Nephron (organoid): ENCODE measurements at regions not wholly inside any gene's neighbourhood (a gene's known extent, or its start where the extent isn't known, plus 50 kb on each side); places are given as distances from the start of the nearest gene placed in this dataset.
"Not testable (repeated sequence)": the region's sequence is repeated elsewhere in the genome, so short reads cannot be mapped to it uniquely, and the experiment has no call there.

Experiments used
- H3K27ac Mint-ChIP-seq, 3 experiments: 2 replicates each; pipeline ENCODE4 v1.8.0; 2020; ENCODE audit warnings: mixed read lengths in 3 of 3, mild to moderate bottlenecking in 2 of 3, moderate library complexity in 1 of 3
- H3K27me3 Mint-ChIP-seq: 2 replicates; pipeline ENCODE4 v1.8.0; 2021; ENCODE audit warnings: low read depth, mild to moderate bottlenecking, moderate library complexity, mixed read lengths
- H3K36me3 Mint-ChIP-seq: 2 replicates; pipeline ENCODE4 v1.8.0; 2020; ENCODE audit warnings: low read depth, mixed read lengths
- H3K4me1 Mint-ChIP-seq: 2 replicates; pipeline ENCODE4 v1.8.0; 2020; ENCODE audit warnings: mixed read lengths
- H3K4me3 Mint-ChIP-seq, 3 experiments: 2 replicates each; pipeline ENCODE4 v1.8.0; 2020; ENCODE audit warnings: mild to moderate bottlenecking in 3 of 3, mixed read lengths in 3 of 3, moderate library complexity in 2 of 3
- H3K9me3 Mint-ChIP-seq: 2 replicates; pipeline ENCODE4 v1.8.0; 2020; ENCODE audit warnings: mixed read lengths
- TF ChIP-seq, protein P1 (sequence below), 3 experiments: fragments of 200-600 bp; sonication (generic); IDR thresholded peaks; one replicate each; pipeline ENCODE4 v1.5.0; 2021; ENCODE audit warnings: antibody characterized with exemption in 3 of 3; ENCODE audit not compliant: unreplicated experiment in 3 of 3

DNA sequence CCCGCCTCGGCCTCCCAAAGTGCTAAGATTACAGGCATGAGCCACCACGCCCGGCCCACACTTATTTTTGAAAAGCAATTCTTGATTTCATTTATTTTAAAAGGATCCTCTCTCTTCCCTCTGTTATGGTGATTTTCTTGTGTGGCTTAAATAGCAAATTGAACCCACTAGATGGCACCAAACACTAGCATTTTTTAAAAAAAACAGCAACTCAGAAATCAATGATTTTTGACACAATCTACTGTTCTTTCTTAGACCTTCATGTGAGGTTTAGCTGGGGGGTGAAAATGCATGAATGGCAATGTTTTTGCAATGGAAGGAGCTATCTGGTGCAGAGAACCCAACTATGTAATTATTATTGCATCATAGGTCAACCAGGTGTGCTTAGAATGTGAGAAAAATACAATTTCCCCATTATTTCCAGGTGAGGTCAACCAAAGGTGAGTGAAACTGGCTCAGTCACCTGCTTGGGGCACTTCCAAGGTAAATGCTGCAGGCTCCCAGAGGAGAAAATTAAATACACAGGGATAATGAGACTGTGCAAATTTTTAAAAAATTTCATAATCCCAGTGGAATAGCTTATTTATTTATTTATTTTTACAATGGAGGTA, 226.7 kb upstream of the PRKX start:
- H3K9me3 Mint-ChIP-seq, result peaks cover 3% of the 10 kb centered on the region
- H3K27ac Mint-ChIP-seq, result peak overlapping the region in 1 of 3 experiments; percentile 52
- no peak overlapping the region for H3K4me3 Mint-ChIP-seq

GRCh38 chrX:3938587-3938986, 225.1 kb upstream of the PRKX start:
- TF ChIP-seq, protein P1, sequence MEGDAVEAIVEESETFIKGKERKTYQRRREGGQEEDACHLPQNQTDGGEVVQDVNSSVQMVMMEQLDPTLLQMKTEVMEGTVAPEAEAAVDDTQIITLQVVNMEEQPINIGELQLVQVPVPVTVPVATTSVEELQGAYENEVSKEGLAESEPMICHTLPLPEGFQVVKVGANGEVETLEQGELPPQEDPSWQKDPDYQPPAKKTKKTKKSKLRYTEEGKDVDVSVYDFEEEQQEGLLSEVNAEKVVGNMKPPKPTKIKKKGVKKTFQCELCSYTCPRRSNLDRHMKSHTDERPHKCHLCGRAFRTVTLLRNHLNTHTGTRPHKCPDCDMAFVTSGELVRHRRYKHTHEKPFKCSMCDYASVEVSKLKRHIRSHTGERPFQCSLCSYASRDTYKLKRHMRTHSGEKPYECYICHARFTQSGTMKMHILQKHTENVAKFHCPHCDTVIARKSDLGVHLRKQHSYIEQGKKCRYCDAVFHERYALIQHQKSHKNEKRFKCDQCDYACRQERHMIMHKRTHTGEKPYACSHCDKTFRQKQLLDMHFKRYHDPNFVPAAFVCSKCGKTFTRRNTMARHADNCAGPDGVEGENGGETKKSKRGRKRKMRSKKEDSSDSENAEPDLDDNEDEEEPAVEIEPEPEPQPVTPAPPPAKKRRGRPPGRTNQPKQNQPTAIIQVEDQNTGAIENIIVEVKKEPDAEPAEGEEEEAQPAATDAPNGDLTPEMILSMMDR (IDR thresholded peaks at IDR 0.05; ENCODE audit: unreplicated experiment in 3 of 3), result no peak
- Mint-ChIP-seq H3K27me3 (no peaks in the 10 kb centered on the region), H3K4me3 (no peak overlapping the region), H3K36me3 (no peaks in the 10 kb centered on the region), H3K27ac (no peak overlapping the region), H3K9me3 (peaks cover 3% of the 10 kb centered on the region), H3K4me1 (peaks cover 5% of the 10 kb centered on the region)

More for the DNA sequence above, 226.7 kb upstream of the PRKX start:
- Mint-ChIP-seq H3K4me1 (peaks cover 5% of the 10 kb centered on the region), H3K36me3 (no peaks in the 10 kb centered on the region), H3K27me3 (no peaks in the 10 kb centered on the region)
- TF ChIP-seq, protein P1 (IDR thresholded peaks at IDR 0.05; ENCODE audit: unreplicated experiment in 3 of 3), result peak; percentile 56 to 62 (median 61)

GRCh38 chrX:3935196-3935595, 221.7 kb upstream of the PRKX start:
- not testable (repeated sequence) for H3K4me3 Mint-ChIP-seq, H3K4me1 Mint-ChIP-seq

DNA sequence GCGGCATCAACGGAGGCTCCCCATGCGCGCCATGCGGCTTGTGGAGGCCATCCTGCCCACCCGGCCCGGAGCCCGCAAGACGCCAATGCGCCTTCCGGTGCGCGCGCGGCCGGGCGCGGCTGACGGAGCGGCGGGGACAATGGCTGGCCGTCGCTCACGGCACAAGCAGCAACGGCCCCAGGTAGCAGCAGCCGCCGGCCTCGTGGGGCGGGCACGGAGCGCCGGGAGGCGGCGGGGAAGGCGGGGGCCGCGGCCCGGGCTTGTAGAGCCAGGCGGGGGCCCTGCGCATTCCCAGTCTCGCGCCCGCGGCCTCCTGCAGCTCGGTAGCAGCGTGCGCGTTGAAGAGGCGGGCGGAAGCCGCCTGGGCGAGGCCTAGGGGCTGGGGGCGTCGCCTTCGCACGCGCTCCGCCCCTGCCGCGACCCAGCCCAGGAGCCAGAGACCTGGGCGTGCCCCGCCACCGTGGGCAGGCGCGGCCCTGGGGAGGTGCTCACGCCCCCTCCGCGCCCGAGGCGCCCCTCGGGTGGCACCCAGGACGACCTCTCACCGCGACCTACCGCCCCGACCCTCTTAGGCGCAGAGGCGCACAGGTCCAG, 207.1 kb upstream of the PRKX start:
- not testable (repeated sequence) for H3K27ac Mint-ChIP-seq, H3K9me3 Mint-ChIP-seq, H3K4me1 Mint-ChIP-seq, H3K4me3 Mint-ChIP-seq, H3K27me3 Mint-ChIP-seq, H3K36me3 Mint-ChIP-seq

More at GRCh38 chrX:3935196-3935595, 221.7 kb upstream of the PRKX start:
- not testable (repeated sequence) for H3K27ac Mint-ChIP-seq, H3K27me3 Mint-ChIP-seq, H3K36me3 Mint-ChIP-seq, H3K9me3 Mint-ChIP-seq

DNA sequence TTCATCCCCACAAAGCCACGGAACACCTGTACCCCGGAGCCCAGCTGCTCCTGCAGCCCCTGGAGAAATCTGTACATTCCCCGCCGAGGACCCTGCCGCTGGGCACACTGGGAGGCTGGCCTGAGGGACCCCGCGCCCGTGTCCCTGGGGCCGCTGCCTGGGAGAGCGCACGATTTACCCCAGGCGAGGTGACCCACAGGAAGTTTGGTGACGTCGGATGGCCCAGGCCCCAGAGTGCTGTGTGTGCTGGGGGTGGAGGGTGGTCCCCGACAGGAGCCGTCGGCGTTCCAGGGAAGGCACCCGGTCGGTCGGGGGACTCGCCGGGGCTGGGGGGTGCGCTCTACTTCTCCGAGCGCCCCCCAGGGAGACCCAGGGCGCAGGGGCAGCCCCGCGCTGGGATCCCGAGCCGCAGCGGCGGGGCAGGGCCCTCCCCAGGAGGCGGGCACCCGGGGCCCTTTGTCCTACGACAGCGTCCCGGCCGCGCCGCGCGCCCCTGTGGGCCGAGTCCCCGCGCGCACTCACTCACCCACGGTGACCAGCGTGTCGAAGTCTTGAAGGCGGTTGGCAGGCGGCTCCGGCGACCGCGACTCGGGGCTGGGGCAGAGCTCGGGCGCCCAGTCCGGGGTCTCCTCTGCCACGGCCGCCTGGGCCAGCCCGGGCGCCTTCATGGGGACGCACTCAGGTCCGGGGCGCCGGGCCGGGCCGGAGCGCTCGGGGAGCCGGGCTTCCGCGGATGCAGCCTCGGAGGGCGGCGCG, 206.4 kb upstream of the PRKX start:
- H3K27me3 Mint-ChIP-seq, H3K9me3 Mint-ChIP-seq, H3K4me3 Mint-ChIP-seq, H3K4me1 Mint-ChIP-seq, H3K27ac Mint-ChIP-seq, H3K36me3 Mint-ChIP-seq: not testable (repeated sequence)

GRCh38 chrX:3914813-3915212, 201.4 kb upstream of the PRKX start:
- not testable (repeated sequence) for H3K4me1 Mint-ChIP-seq, H3K4me3 Mint-ChIP-seq, H3K27ac Mint-ChIP-seq, H3K36me3 Mint-ChIP-seq, H3K9me3 Mint-ChIP-seq, H3K27me3 Mint-ChIP-seq

- not testable (repeated sequence) for H3K27me3 Mint-ChIP-seq, H3K4me3 Mint-ChIP-seq, H3K27ac Mint-ChIP-seq, H3K4me1 Mint-ChIP-seq, H3K36me3 Mint-ChIP-seq, H3K9me3 Mint-ChIP-seq
These were observed 200.6 kb upstream of the PRKX start for GRCh38 chrX:3914059-3914458.

GRCh38 chrX:3911012-3911411, 197.6 kb upstream of the PRKX start:
- H3K4me1 Mint-ChIP-seq, H3K27me3 Mint-ChIP-seq, H3K27ac Mint-ChIP-seq, H3K9me3 Mint-ChIP-seq, H3K36me3 Mint-ChIP-seq, H3K4me3 Mint-ChIP-seq: not testable (repeated sequence)

- H3K4me3 Mint-ChIP-seq, H3K4me1 Mint-ChIP-seq, H3K9me3 Mint-ChIP-seq, H3K27ac Mint-ChIP-seq, H3K36me3 Mint-ChIP-seq, H3K27me3 Mint-ChIP-seq: not testable (repeated sequence)
These were observed 197.2 kb upstream of the PRKX start for GRCh38 chrX:3910611-3911010.

GRCh38 chrX:3905522-3906258, 192.2 kb upstream of the PRKX start:
- not testable (repeated sequence) for H3K36me3 Mint-ChIP-seq, H3K4me1 Mint-ChIP-seq, H3K4me3 Mint-ChIP-seq, H3K9me3 Mint-ChIP-seq, H3K27ac Mint-ChIP-seq, H3K27me3 Mint-ChIP-seq

- not testable (repeated sequence) for H3K36me3 Mint-ChIP-seq, H3K27ac Mint-ChIP-seq, H3K4me1 Mint-ChIP-seq, H3K4me3 Mint-ChIP-seq, H3K9me3 Mint-ChIP-seq, H3K27me3 Mint-ChIP-seq
These were observed 188.8 kb upstream of the PRKX start for GRCh38 chrX:3902222-3902621.

DNA sequence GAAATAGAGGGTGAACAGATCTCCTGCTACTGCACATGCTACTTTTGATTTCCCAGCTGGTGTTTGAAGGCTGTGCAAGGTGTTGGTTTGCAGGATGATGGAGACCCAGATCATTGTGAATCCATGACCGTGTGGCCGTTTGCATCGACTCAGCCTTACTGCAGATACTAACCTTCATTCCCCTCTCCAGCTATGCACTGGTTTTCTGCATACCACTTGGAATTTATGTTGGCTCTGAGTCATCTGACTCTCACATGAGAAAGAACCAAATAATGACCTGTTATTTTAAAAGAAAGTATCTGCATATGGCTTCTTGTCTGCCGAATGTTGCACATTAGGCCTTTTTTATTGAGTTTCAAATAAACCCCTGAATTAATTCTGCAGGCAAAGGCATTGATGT, 183.3 kb upstream of the PRKX start:
- H3K9me3 Mint-ChIP-seq, H3K4me3 Mint-ChIP-seq, H3K27ac Mint-ChIP-seq, H3K27me3 Mint-ChIP-seq, H3K36me3 Mint-ChIP-seq, H3K4me1 Mint-ChIP-seq: not testable (repeated sequence)

- not testable (repeated sequence) for H3K4me1 Mint-ChIP-seq, H3K27me3 Mint-ChIP-seq, H3K36me3 Mint-ChIP-seq, H3K27ac Mint-ChIP-seq, H3K9me3 Mint-ChIP-seq
- peak overlapping the region in 2 of 3 experiments; percentile 30 to 48 for H3K4me3 Mint-ChIP-seq
These were observed 169.1 kb upstream of the PRKX start for GRCh38 chrX:3882553-3882920.
